A673 (cell line): ENCODE measurements at regions not wholly inside any gene's neighbourhood (a gene's known extent, or its start where the extent isn't known, plus 50 kb on each side); places are given as distances from the start of the nearest gene placed in this dataset.

Source experiments
- BruUV-seq: library from RNA; stranded (reverse); fragments of 400-500 nt; replicated peaks from 2 replicates; lab custom pipeline; 2021; lab: Mats Ljungman, UMichigan
- CTCF ChIA-PET: fragments of 300-600 bp; sonication (Branson Sonifier 250); formaldehyde crosslinking; loops from one replicate; lab custom pipeline; 2022; ENCODE audit warnings: antibody characterized with exemption; lab: Charles Lee
- POLR2A ChIA-PET: fragments of 300-600 bp; sonication (Branson Sonifier 250); formaldehyde crosslinking; loops from one replicate; lab custom pipeline; 2022; ENCODE audit warnings: antibody characterized with exemption; ENCODE audit not compliant: low non-redundant PET; lab: Charles Lee
- DNase-seq: peaks from one replicate; pipeline ENCODE4 v3.0.0-alpha.2; 2015; ENCODE audit warnings: low spot score
- H3K27ac ChIP-seq: fragments of 200-600 bp; sonication (generic); 2 replicates; pipeline ENCODE4 v1.5.1; 2016; ENCODE audit warnings: mixed run types, low read depth, mild to moderate bottlenecking, mixed read lengths, antibody characterized with exemption, low read length; ENCODE audit not compliant: poor library complexity, severe bottlenecking
- H3K27me3 ChIP-seq: fragments of 200-600 bp; sonication (generic); replicated peaks from 2 replicates; pipeline ENCODE4 v1.6.1; 2017; ENCODE audit warnings: mixed run types, low read depth, mild to moderate bottlenecking, mixed read lengths, antibody characterized with exemption, low read length; ENCODE audit not compliant: insufficient read depth, poor library complexity
- H3K36me3 ChIP-seq: fragments of 200-600 bp; sonication (generic); 2 replicates; pipeline ENCODE4 v1.6.1; 2016; ENCODE audit warnings: mixed run types, mild to moderate bottlenecking, mixed read lengths, antibody characterized with exemption, low read length; ENCODE audit not compliant: insufficient read depth, poor library complexity, severe bottlenecking
- H3K4me1 ChIP-seq: fragments of 200-600 bp; sonication (generic); 2 replicates; pipeline ENCODE4 v1.6.1; 2017; ENCODE audit warnings: mixed run types, mild to moderate bottlenecking, mixed read lengths, antibody characterized with exemption, low read length; ENCODE audit not compliant: insufficient read depth, poor library complexity, severe bottlenecking
- H3K4me3 ChIP-seq: fragments of 200-600 bp; sonication (generic); 2 replicates; pipeline ENCODE4 v1.5.1; 2016; ENCODE audit warnings: low read depth, mixed run types, mild to moderate bottlenecking, mixed read lengths, low read length; ENCODE audit not compliant: poor library complexity, severe bottlenecking
- H3K9me3 ChIP-seq: fragments of 200-600 bp; sonication (generic); 2 replicates; pipeline ENCODE4 v1.6.1; 2016; ENCODE audit warnings: mixed run types, low read depth, mild to moderate bottlenecking, mixed read lengths, antibody characterized with exemption, low read length; ENCODE audit not compliant: poor library complexity, severe bottlenecking
- EZH2 ChIP-seq: fragments of 200-600 bp; sonication (generic); IDR thresholded peaks from 2 replicates; pipeline ENCODE4 v1.6.1; 2017; ENCODE audit warnings: borderline replicate concordance, low read depth, mild to moderate bottlenecking, mixed read lengths, antibody characterized with exemption, low read length; ENCODE audit not compliant: poor library complexity, severe bottlenecking
- intact Hi-C: fragments of 100-400 bp; cut with micrococcal nuclease; formaldehyde crosslinking; loops from one replicate; pipeline ENCODE4 v1.10.0; 2022; ENCODE audit not compliant: unreplicated experiment
- TF ChIP-seq, protein P1 (sequence below): fragments of 300-800, 200-600 bp; sonication (generic); conservative IDR thresholded peaks from 2 replicates; pipeline ENCODE4 v1.5.1; 2017; ENCODE audit warnings: low read depth, mild to moderate bottlenecking, antibody characterized with exemption, low read length, moderate library complexity, mixed read lengths

DNA sequence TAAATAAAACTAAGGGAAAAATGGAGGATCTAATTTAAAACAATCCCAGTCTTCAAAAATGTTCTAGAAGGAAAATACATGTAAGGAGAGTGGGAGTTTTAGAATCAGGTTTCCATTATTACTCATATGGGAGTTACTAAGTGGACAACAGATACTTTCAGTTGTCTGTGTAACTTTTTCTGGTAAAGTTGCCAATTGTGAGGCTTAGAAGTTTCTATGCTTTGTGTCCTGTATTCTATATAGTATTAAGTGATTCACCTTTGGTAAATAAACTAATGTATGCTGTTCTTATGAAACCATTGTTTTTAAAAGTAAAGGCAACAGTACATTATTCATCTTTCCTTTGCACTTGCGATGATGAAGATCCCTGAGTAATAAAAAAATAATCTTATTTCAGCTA, 274.9 kb downstream of the NR4A2 start:
- H3K27ac ChIP-seq = no peak overlapping the region
- TF ChIP-seq EZH2 = no peak
- TF ChIP-seq, protein P1, sequence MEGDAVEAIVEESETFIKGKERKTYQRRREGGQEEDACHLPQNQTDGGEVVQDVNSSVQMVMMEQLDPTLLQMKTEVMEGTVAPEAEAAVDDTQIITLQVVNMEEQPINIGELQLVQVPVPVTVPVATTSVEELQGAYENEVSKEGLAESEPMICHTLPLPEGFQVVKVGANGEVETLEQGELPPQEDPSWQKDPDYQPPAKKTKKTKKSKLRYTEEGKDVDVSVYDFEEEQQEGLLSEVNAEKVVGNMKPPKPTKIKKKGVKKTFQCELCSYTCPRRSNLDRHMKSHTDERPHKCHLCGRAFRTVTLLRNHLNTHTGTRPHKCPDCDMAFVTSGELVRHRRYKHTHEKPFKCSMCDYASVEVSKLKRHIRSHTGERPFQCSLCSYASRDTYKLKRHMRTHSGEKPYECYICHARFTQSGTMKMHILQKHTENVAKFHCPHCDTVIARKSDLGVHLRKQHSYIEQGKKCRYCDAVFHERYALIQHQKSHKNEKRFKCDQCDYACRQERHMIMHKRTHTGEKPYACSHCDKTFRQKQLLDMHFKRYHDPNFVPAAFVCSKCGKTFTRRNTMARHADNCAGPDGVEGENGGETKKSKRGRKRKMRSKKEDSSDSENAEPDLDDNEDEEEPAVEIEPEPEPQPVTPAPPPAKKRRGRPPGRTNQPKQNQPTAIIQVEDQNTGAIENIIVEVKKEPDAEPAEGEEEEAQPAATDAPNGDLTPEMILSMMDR = no peak
- intact Hi-C loops = no loop called here
- ChIA-PET POLR2A (no interaction called here), CTCF (no interaction called here)
- H3K27me3 ChIP-seq = no peaks in the 10 kb centered on the region
- no peak for DNase-seq
- BruUV-seq = no TSS peak
- no peak overlapping the region for H3K4me3 ChIP-seq
- H3K4me1 ChIP-seq = no peaks in the 10 kb centered on the region
- no peaks in the 10 kb centered on the region for H3K36me3 ChIP-seq
- no peaks in the 10 kb centered on the region for H3K9me3 ChIP-seq

DNA sequence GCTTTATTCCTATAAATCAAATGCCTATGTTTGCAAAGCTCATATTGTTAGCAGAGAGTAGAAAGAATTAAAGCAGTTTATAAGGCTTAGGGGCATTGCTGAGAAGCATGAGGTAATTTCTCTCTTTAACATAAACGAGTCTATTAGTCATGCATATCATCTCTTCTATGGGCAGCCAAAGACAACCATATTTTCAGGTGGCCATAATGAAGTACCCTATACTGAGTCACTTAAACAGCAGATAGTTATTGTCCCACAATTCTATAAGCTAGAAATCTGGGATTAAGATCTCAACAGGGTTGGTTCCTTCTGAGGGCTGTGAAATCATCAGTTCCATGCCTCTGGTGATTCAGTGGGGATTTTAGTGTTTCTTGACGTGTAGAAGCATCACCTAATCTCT, 277.5 kb downstream of the NR4A2 start:
- DNase-seq = no peak
- Histone ChIP-seq H3K9me3 (no peaks in the 10 kb centered on the region), H3K4me1 (no peaks in the 10 kb centered on the region), H3K27me3 (no peaks in the 10 kb centered on the region), H3K27ac (no peak overlapping the region), H3K4me3 (no peak overlapping the region), H3K36me3 (no peaks in the 10 kb centered on the region)
- ChIA-PET CTCF (no interaction called here), POLR2A (no interaction called here)
- BruUV-seq = no TSS peak
- TF ChIP-seq EZH2 = no peak
- TF ChIP-seq, protein P1 = no peak
- intact Hi-C loops = no loop called here

DNA sequence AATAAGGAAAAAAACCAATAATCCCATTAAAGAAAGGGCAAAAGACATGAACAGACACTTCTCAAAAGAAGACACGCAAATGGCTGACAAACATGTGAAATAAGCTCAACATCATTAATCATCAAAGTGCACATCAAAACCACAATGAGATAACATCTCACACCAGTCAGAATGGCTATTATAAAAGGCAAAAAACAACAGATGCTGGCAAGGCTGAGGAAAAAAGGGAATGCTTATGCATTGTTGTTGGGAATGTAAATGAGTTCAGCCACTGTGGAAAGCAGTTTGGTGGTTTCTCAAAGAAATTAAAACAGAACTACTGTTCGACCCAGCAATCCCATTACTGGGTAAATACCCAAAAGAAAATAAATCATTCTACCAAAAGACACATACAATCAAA, 285.6 kb downstream of the NR4A2 start:
- Histone ChIP-seq H3K9me3 (no peaks in the 10 kb centered on the region), H3K36me3 (no peaks in the 10 kb centered on the region), H3K4me3 (no peak overlapping the region), H3K4me1 (no peaks in the 10 kb centered on the region), H3K27ac (no peak overlapping the region), H3K27me3 (no peaks in the 10 kb centered on the region)
- intact Hi-C loops = no loop called here
- TF ChIP-seq, protein P1 = no peak
- TF ChIP-seq EZH2 = no peak
- ChIA-PET CTCF (no interaction called here), POLR2A (no interaction called here)
- no TSS peak for BruUV-seq
- no peak for DNase-seq
